NB4 (cell line): ENCODE measurements at regions not wholly inside any gene's neighbourhood (a gene's known extent, or its start where the extent isn't known, plus 50 kb on each side); places are given as distances from the start of the nearest gene placed in this dataset.

ENCODE experiments used
- DNase-seq: peaks from one replicate; pipeline ENCODE4 v3.0.0; 2010; ENCODE audit warnings: low read depth
- H3K4me3 ChIP-seq: one replicate; pipeline ENCODE4 v1.5.1; 2011; ENCODE audit warnings: mild to moderate bottlenecking, low read depth, low read length, moderate library complexity
- CTCF ChIP-seq: IDR thresholded peaks from one replicate; pipeline ENCODE4 v1.5.1; 2012; ENCODE audit warnings: low read depth, low read length
- MAX ChIP-seq: IDR thresholded peaks from 2 replicates; pipeline ENCODE4 v1.6.1; 2011; ENCODE audit warnings: low read depth, low read length
- MYC ChIP-seq: IDR thresholded peaks from 2 replicates; pipeline ENCODE4 v1.6.1; 2011; ENCODE audit warnings: low read depth, low read length
- POLR2A ChIP-seq: IDR thresholded peaks from 2 replicates; pipeline ENCODE4 v1.6.1; 2011; ENCODE audit warnings: mild to moderate bottlenecking; ENCODE audit not compliant: insufficient read length; ENCODE audit errors: extremely low read depth

- H3K4me3 ChIP-seq, result no peak overlapping the region
- no peak for TF ChIP-seq POLR2A
- DNase-seq, result no peak
These were observed 113.3 kb upstream of the SPATA31D4 start for GRCh38 chr9:81814794-81815464.

GRCh38 chr9:81815781-81816180, 112.4 kb upstream of the SPATA31D4 start:
- H3K4me3 ChIP-seq, result no peak overlapping the region
- TF ChIP-seq MYC (no peak), POLR2A (no peak), MAX (no peak), CTCF (no peak)
- DNase-seq, result no peak

- TF ChIP-seq CTCF, result no peak
- no peak for TF ChIP-seq MAX
- no peak for TF ChIP-seq MYC
- no peak for TF ChIP-seq POLR2A
- no peak overlapping the region for H3K4me3 ChIP-seq
- no peak for DNase-seq
These were observed 109.1 kb upstream of the SPATA31D4 start for GRCh38 chr9:81819155-81819554.

- DNase-seq, result no peak
- TF ChIP-seq POLR2A (no peak), MYC (no peak), MAX (no peak)
- H3K4me3 ChIP-seq, result no peak overlapping the region
These were observed 108.2 kb upstream of the SPATA31D4 start for GRCh38 chr9:81819859-81820546.

GRCh38 chr9:81822301-81822865, 105.8 kb upstream of the SPATA31D4 start:
- no peak overlapping the region for H3K4me3 ChIP-seq
- no peak for DNase-seq
- TF ChIP-seq POLR2A (no peak), MYC (no peak), CTCF (no peak), MAX (no peak)

- TF ChIP-seq POLR2A (no peak), MAX (no peak), CTCF (no peak), MYC (no peak)
- DNase-seq, result no peak
- H3K4me3 ChIP-seq, result no peak overlapping the region
These were observed 105.3 kb upstream of the SPATA31D4 start for GRCh38 chr9:81822967-81823366.
